GM21390 (cell line): ENCODE measurements at regions not wholly inside any gene's neighbourhood (a gene's known extent, or its start where the extent isn't known, plus 50 kb on each side); places are given as distances from the start of the nearest gene placed in this dataset.
"Not testable (repeated sequence)": the region's sequence is repeated elsewhere in the genome, so short reads cannot be mapped to it uniquely, and the experiment has no call there.

Experiments
- ATAC-seq: cut with Tn5 transposase; IDR thresholded peaks from one replicate; pipeline ENCODE4 v1.9.1; 2021; ENCODE audit not compliant: unreplicated experiment

- ATAC-seq: no peak
Observed at GRCh38 chr10:36026656-36027390, 384.7 kb upstream of the FZD8 start.

- no peak for ATAC-seq
Observed at GRCh38 chr10:36026081-36026480, 384.0 kb upstream of the FZD8 start.

GRCh38 chr10:36023939-36024338 lies 381.8 kb upstream of the FZD8 start:
- no peak for ATAC-seq

- ATAC-seq: no peak
Observed at GRCh38 chr10:36021096-36021495, 379.0 kb upstream of the FZD8 start.

GRCh38 chr10:36019749-36020148 lies 377.7 kb upstream of the FZD8 start:
- no peak for ATAC-seq

- no peak for ATAC-seq
Observed at GRCh38 chr10:36018996-36019395, 376.9 kb upstream of the FZD8 start.

GRCh38 chr10:36017137-36017536 lies 375.0 kb upstream of the FZD8 start:
- ATAC-seq: no peak

GRCh38 chr10:36007369-36007768 lies 365.3 kb upstream of the FZD8 start:
- no peak for ATAC-seq

- ATAC-seq: no peak
Observed at GRCh38 chr10:36003688-36004087, 361.6 kb upstream of the FZD8 start.

- ATAC-seq: no peak
Observed at GRCh38 chr10:36003031-36003600, 361.0 kb upstream of the FZD8 start.

GRCh38 chr10:36002445-36002844 lies 360.3 kb upstream of the FZD8 start:
- no peak for ATAC-seq

GRCh38 chr10:36000754-36001153 lies 358.7 kb upstream of the FZD8 start:
- not testable (repeated sequence) for ATAC-seq

GRCh38 chr10:35998026-35998425 lies 355.9 kb upstream of the FZD8 start:
- no peak for ATAC-seq

GRCh38 chr10:35995485-35995884 lies 353.4 kb upstream of the FZD8 start:
- no peak for ATAC-seq

- ATAC-seq: no peak
Observed at GRCh38 chr10:35993591-35994515, 351.8 kb upstream of the FZD8 start.

- ATAC-seq: no peak
Observed at GRCh38 chr10:35992107-35992506, 350.0 kb upstream of the FZD8 start.

GRCh38 chr10:35986756-35987502 lies 344.8 kb upstream of the FZD8 start:
- ATAC-seq: no peak

- no peak for ATAC-seq
Observed at GRCh38 chr10:35979116-35979515, 337.0 kb upstream of the FZD8 start.

GRCh38 chr10:35973912-35974591 lies 332.0 kb upstream of the FZD8 start:
- ATAC-seq: not testable (repeated sequence)

GRCh38 chr10:35972275-35972674 lies 330.2 kb upstream of the FZD8 start:
- ATAC-seq: no peak

- no peak for ATAC-seq
Observed at GRCh38 chr10:35971397-35971796, 329.3 kb upstream of the FZD8 start.
